ENCODE measurements at regions not wholly inside any gene's neighbourhood (a gene's known extent, or its start where the extent isn't known, plus 50 kb on each side); places are given as distances from the start of the nearest gene placed in this dataset.

- peak overlapping the region in 1 of 2 donors; percentile 10 for H3K9ac ChIP-seq (ENCODE audit: low read depth in 1 of 2, low read length in 2 of 2)
- no peaks in the 10 kb centered on the region for H3K9me3 ChIP-seq (ENCODE audit: control insufficient read depth in 1 of 2, low read length in 2 of 2)
- H3K36me3 ChIP-seq (ENCODE audit: control insufficient read depth in 1 of 2, insufficient read depth in 2 of 2, low read length in 2 of 2) = no peaks in the 10 kb centered on the region
- no peaks in the 10 kb centered on the region for H3K27me3 ChIP-seq (ENCODE audit: control insufficient read depth in 1 of 2, insufficient read depth in 2 of 2, low read length in 2 of 2)
- H3K27ac ChIP-seq (ENCODE audit: low read depth, low read length) = no peak overlapping the region
- peaks cover 60 to 66% of the 10 kb centered on the region in 2 donors for H3K4me1 ChIP-seq (ENCODE audit: control insufficient read depth in 1 of 2, insufficient read depth in 2 of 2, low read length in 2 of 2)
- H3K4me3 ChIP-seq (ENCODE audit: low read depth in 1 of 2, low read length in 2 of 2) = no peak overlapping the region
Observed at GRCh38 chr1:116321766-116322175, 51.3 kb upstream of the ATP1A1 start.

- no peaks in the 10 kb centered on the region for H3K36me3 ChIP-seq (ENCODE audit: control insufficient read depth in 1 of 2, insufficient read depth in 2 of 2, low read length in 2 of 2)
- H3K4me3 ChIP-seq (ENCODE audit: low read depth in 1 of 2, low read length in 2 of 2) = no peak overlapping the region
- no peaks in the 10 kb centered on the region for H3K9me3 ChIP-seq (ENCODE audit: control insufficient read depth in 1 of 2, low read length in 2 of 2)
- H3K4me1 ChIP-seq (ENCODE audit: control insufficient read depth in 1 of 2, insufficient read depth in 2 of 2, low read length in 2 of 2) = peaks cover 60 to 62% of the 10 kb centered on the region in 2 donors
- no peak overlapping the region for H3K9ac ChIP-seq (ENCODE audit: low read depth in 1 of 2, low read length in 2 of 2)
- H3K27me3 ChIP-seq (ENCODE audit: control insufficient read depth in 1 of 2, insufficient read depth in 2 of 2, low read length in 2 of 2) = no peaks in the 10 kb centered on the region
- H3K27ac ChIP-seq (ENCODE audit: low read depth, low read length) = no peak overlapping the region
Observed at GRCh38 chr1:116322752-116323405, 50.2 kb upstream of the ATP1A1 start.

Measured in duodenal mucosa (tissue), 2 donors.